ENCODE measurements at regions not wholly inside any gene's neighbourhood (a gene's known extent, or its start where the extent isn't known, plus 50 kb on each side); places are given as distances from the start of the nearest gene placed in this dataset.

DNA sequence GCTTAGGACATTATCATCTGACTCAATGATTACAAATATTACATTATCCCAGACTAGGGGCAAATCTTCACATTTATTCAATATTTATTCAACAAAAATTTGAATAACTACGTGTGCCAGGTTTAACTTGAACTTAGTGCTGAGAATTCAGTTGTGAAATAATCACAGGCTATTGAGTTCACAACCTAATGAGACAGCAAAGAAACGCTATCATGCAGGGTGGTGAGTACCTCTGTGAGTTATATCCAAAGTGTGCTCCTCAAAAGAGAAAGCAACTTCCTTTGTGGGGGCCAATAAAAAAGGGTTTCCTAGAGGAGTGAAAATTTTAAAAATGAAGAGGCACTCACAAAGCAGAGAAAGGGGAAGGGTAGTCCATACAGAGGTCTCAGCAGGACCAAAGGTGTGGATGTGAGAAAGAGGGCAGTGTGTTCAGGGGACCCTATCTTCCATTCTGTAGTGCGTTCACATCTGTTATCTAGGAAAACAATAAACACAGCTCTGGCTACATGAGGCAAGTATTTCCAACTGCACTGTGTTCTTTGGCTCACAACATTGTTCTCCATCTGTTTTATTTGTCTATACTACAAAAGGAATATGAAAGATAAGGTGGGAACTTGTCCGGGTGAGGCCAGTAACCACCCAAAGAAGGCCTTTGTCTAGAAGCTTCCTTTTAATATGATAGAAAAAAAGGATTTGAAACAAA, 155.4 kb upstream of the MARCKS start:
- POLR2A ChIA-PET, result no interaction called here

DNA sequence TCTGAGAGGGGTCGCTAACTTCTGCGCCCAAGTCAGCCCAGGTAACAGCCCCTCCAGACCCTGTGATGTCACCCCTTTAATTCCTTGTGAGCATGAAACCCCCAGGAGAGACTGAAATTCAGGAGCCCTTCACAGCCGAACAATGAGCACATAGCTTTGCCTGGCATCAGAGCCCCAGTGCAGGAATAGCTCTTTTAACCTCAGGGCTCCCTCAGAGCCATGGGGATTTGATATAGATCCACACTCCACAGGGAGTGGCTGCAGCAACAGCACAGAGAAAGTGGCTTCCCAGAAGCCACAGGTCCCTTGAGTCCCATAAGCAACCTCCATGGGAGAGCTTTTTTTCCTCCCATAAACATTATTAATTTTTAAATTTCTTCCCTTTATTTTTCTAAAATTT, 150.0 kb upstream of the MARCKS start:
- dilution Hi-C loops (cut with MboI; ENCODE audit: extremely low pct_ligation_motif_present, low sequenced_read_pairs), result no loop called here
- intact Hi-C loops (cut with micrococcal nuclease), result no loop called here
- Histone ChIP-seq H4K20me1 (replicated peaks; ENCODE audit: control insufficient read depth, extremely low read depth, insufficient read depth, low read length) (no peaks in the 10 kb centered on the region), H3K4me1 (ENCODE audit: control insufficient read depth, extremely low read depth, insufficient read depth, low read length) (no peaks in the 10 kb centered on the region), H3K79me2 (ENCODE audit: control insufficient read depth, insufficient read depth, low read length) (no peaks in the 10 kb centered on the region), H3K9me1 (replicated peaks; ENCODE audit: control insufficient read depth, extremely low read depth, insufficient read depth, low read length) (no peaks in the 10 kb centered on the region), H3K4me2 (ENCODE audit: insufficient read depth, low read length) (no peak overlapping the region), H3K4me3 (replicated peaks in 1 of 3; ENCODE audit: insufficient read depth in 1 of 3, low read depth in 1 of 3, low read length in 3 of 3) (no peak overlapping the region), H3K9me3 (replicated peaks; ENCODE audit: control insufficient read depth, insufficient read depth, low read length) (no peaks in the 10 kb centered on the region), H3K27me3 (ENCODE audit: control insufficient read depth in 2 of 2, insufficient read depth in 2 of 2, low read length in 2 of 2) (no peaks in the 10 kb centered on the region), H3K9ac (replicated peaks; ENCODE audit: extremely low read depth, insufficient read depth, low read length) (no peak overlapping the region), H3K27ac (ENCODE audit: insufficient read depth, low read depth, low read length) (no peak overlapping the region), H2AFZ (ENCODE audit: low read depth, low read length) (no peak overlapping the region), H3K36me3 (ENCODE audit: control insufficient read depth in 2 of 2, extremely low read depth in 1 of 2, insufficient read depth in 2 of 2, low read length in 2 of 2) (no peaks in the 10 kb centered on the region)
- no peak for FAIRE-seq
- no peak for DNase-seq (ENCODE audit: low read depth, low spot score)
- ChIA-PET CTCF (interaction anchor here (0.8 to 1.3 kb wide), 4 partner anchors 20 to 75 kb away, joined by 3 read pairs; no protein-coding TSS in a partner anchor), POLR2A (interaction anchor here (0.7 kb wide), 1 partner anchor 75 kb away, joined by 6 read pairs; no protein-coding TSS in a partner anchor)
- no TSS peak for BruUV-seq (replicated peaks)
- TF ChIP-seq POLR2AphosphoS5 (IDR thresholded peaks at IDR 0.05; ENCODE audit: insufficient read depth, low read depth, low read length) (no peak), GATA2 (IDR thresholded peaks at IDR 0.05; ENCODE audit: insufficient read depth, insufficient read length, low read depth, low read length) (no peak), JUN (IDR thresholded peaks at IDR 0.05; ENCODE audit: borderline replicate concordance, insufficient read depth, insufficient read length, low read depth) (no peak), FOS (IDR thresholded peaks at IDR 0.05; ENCODE audit: borderline replicate concordance, insufficient read depth, low read length) (no peak), MYC (IDR thresholded peaks at IDR 0.05; ENCODE audit: low read depth, low read length) (no peak), EZH2 (IDR thresholded peaks at IDR 0.05; ENCODE audit: borderline replicate concordance, low read depth, low read length, severe bottlenecking) (no peak)
- TF ChIP-seq, protein P1, sequence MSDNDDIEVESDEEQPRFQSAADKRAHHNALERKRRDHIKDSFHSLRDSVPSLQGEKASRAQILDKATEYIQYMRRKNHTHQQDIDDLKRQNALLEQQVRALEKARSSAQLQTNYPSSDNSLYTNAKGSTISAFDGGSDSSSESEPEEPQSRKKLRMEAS (IDR thresholded peaks at IDR 0.05; ENCODE audit: insufficient read depth, insufficient read length), result no peak
- TF ChIP-seq, protein P2, sequence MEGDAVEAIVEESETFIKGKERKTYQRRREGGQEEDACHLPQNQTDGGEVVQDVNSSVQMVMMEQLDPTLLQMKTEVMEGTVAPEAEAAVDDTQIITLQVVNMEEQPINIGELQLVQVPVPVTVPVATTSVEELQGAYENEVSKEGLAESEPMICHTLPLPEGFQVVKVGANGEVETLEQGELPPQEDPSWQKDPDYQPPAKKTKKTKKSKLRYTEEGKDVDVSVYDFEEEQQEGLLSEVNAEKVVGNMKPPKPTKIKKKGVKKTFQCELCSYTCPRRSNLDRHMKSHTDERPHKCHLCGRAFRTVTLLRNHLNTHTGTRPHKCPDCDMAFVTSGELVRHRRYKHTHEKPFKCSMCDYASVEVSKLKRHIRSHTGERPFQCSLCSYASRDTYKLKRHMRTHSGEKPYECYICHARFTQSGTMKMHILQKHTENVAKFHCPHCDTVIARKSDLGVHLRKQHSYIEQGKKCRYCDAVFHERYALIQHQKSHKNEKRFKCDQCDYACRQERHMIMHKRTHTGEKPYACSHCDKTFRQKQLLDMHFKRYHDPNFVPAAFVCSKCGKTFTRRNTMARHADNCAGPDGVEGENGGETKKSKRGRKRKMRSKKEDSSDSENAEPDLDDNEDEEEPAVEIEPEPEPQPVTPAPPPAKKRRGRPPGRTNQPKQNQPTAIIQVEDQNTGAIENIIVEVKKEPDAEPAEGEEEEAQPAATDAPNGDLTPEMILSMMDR (IDR thresholded peaks at IDR 0.05; ENCODE audit: extremely low read depth in 1 of 2, insufficient read depth in 1 of 2, low read depth in 1 of 2, low read length in 2 of 2), result no peak

More for the DNA sequence above, 155.4 kb upstream of the MARCKS start:
- Histone ChIP-seq H3K27me3 (ENCODE audit: control insufficient read depth in 2 of 2, insufficient read depth in 2 of 2, low read length in 2 of 2) (no peaks in the 10 kb centered on the region), H2AFZ (ENCODE audit: low read depth, low read length) (no peak overlapping the region), H3K79me2 (ENCODE audit: control insufficient read depth, insufficient read depth, low read length) (no peaks in the 10 kb centered on the region), H3K4me2 (ENCODE audit: insufficient read depth, low read length) (no peak overlapping the region), H3K4me3 (replicated peaks in 1 of 3; ENCODE audit: insufficient read depth in 1 of 3, low read depth in 1 of 3, low read length in 3 of 3) (no peak overlapping the region), H3K9me3 (replicated peaks; ENCODE audit: control insufficient read depth, insufficient read depth, low read length) (no peaks in the 10 kb centered on the region), H4K20me1 (replicated peaks; ENCODE audit: control insufficient read depth, extremely low read depth, insufficient read depth, low read length) (no peaks in the 10 kb centered on the region), H3K9ac (replicated peaks; ENCODE audit: extremely low read depth, insufficient read depth, low read length) (no peak overlapping the region), H3K4me1 (ENCODE audit: control insufficient read depth, extremely low read depth, insufficient read depth, low read length) (no peaks in the 10 kb centered on the region), H3K27ac (ENCODE audit: insufficient read depth, low read depth, low read length) (no peak overlapping the region), H3K36me3 (ENCODE audit: control insufficient read depth in 2 of 2, extremely low read depth in 1 of 2, insufficient read depth in 2 of 2, low read length in 2 of 2) (no peaks in the 10 kb centered on the region), H3K9me1 (replicated peaks; ENCODE audit: control insufficient read depth, extremely low read depth, insufficient read depth, low read length) (no peaks in the 10 kb centered on the region)
- DNase-seq (ENCODE audit: low read depth, low spot score) (peak; percentile 73), FAIRE-seq (peak; percentile 18)
- no peak for TF ChIP-seq POLR2A (IDR thresholded peaks at IDR 0.05; ENCODE audit: low read depth, low read length)
- TF ChIP-seq, protein P1 (IDR thresholded peaks at IDR 0.05; ENCODE audit: insufficient read depth, insufficient read length), result no peak
- intact Hi-C loops (cut with micrococcal nuclease) (no loop called here), dilution Hi-C loops (cut with MboI; ENCODE audit: extremely low pct_ligation_motif_present, low sequenced_read_pairs) (no loop called here)
- CTCF ChIA-PET, result interaction anchor here (0.6 kb wide), 1 partner anchor 1194 kb away, joined by 4 read pairs; no protein-coding TSS in a partner anchor
- BruUV-seq (replicated peaks), result no TSS peak

Data from endothelial cell of umbilical vein (primary cell).